IMR-90 (cell line): ENCODE measurements at regions not wholly inside any gene's neighbourhood (a gene's known extent, or its start where the extent isn't known, plus 50 kb on each side); places are given as distances from the start of the nearest gene placed in this dataset.
A peak's percentile ranks its signal among the peaks of the same experiment; 100 is the strongest.

Experiments used
- ATAC-seq: fragments of 200-7000 bp; cut with Tn5 transposase; 2 replicates; pipeline ENCODE4 v1.9.1; 2020; ENCODE audit warnings: low read depth, mild to moderate bottlenecking, moderate library complexity
- BruUV-seq: library from RNA; stranded (reverse); fragments of 400-500 nt; replicated peaks from 2 replicates; lab custom pipeline; 2021; lab: Mats Ljungman, UMichigan
- CTCF ChIA-PET: fragments of 300-600 bp; formaldehyde crosslinking; extraction: SDS; loops from one replicate; lab custom pipeline; 2021; ENCODE audit warnings: antibody characterized with exemption; lab: Yijun Ruan, JAX
- POLR2A ChIA-PET: fragments of 300-600 bp; sonication (Branson Sonifier 250); formaldehyde crosslinking; loops from one replicate; lab custom pipeline; 2022; ENCODE audit warnings: antibody characterized with exemption; ENCODE audit not compliant: unreplicated experiment; lab: Charles Lee
- DNase-seq: peaks from one replicate; pipeline ENCODE4 v3.0.0; 2013
- H2AFZ ChIP-seq: replicated peaks from 2 replicates; pipeline ENCODE3; 2013; ENCODE audit warnings: low read length, mild to moderate bottlenecking; ENCODE audit not compliant: poor library complexity
- H2AK5ac ChIP-seq: 2 replicates; pipeline ENCODE4 v1.6.1; 2013; ENCODE audit warnings: low read depth, low read length, inconsistent platforms
- H2AK9ac ChIP-seq: replicated peaks from 2 replicates; pipeline ENCODE3; 2013; ENCODE audit warnings: mild to moderate bottlenecking, low read depth, low read length, moderate library complexity; ENCODE audit not compliant: poor library complexity
- H2BK120ac ChIP-seq: 2 replicates; pipeline ENCODE4 v1.6.1; 2013; ENCODE audit warnings: low read depth, low read length, inconsistent platforms
- H2BK15ac ChIP-seq: 3 replicates; pipeline ENCODE4 v1.6.1; 2013; ENCODE audit warnings: low read depth, low read length, inconsistent platforms
- H2BK20ac ChIP-seq: 2 replicates; pipeline ENCODE4 v1.6.1; 2013; ENCODE audit warnings: low read depth, mild to moderate bottlenecking, inconsistent platforms, low read length, moderate library complexity
- H2BK5ac ChIP-seq: 2 replicates; pipeline ENCODE4 v1.6.1; 2013; ENCODE audit warnings: mild to moderate bottlenecking, low read depth, low read length, inconsistent platforms; ENCODE audit not compliant: poor library complexity, severe bottlenecking
- H3K14ac ChIP-seq: replicated peaks from 2 replicates; pipeline ENCODE4 v1.6.1; 2013; ENCODE audit warnings: low read depth, low read length, inconsistent platforms
- H3K18ac ChIP-seq: 2 replicates; pipeline ENCODE4 v1.6.1; 2013; ENCODE audit warnings: low read depth, low read length, control low read depth
- H3K23ac ChIP-seq: 2 replicates; pipeline ENCODE4 v1.6.1; 2013; ENCODE audit warnings: low read depth, low read length, inconsistent platforms
- H3K27ac ChIP-seq: 2 replicates; pipeline ENCODE4 v1.5.1; 2013; ENCODE audit warnings: mild to moderate bottlenecking, control low read depth, low read length; ENCODE audit not compliant: insufficient read depth
- H3K27me3 ChIP-seq: 2 replicates; pipeline ENCODE4 v1.6.1; 2013; ENCODE audit warnings: low read length; ENCODE audit not compliant: control insufficient read depth, insufficient read depth
- H3K36me3 ChIP-seq: 2 replicates; pipeline ENCODE4 v1.6.1; 2013; ENCODE audit warnings: low read length, mixed read lengths; ENCODE audit not compliant: control insufficient read depth, insufficient read depth
- H3K4ac ChIP-seq: 2 replicates; pipeline ENCODE4 v1.6.1; 2013; ENCODE audit warnings: low read depth, low read length, inconsistent platforms
- H3K4me1 ChIP-seq: 2 replicates; pipeline ENCODE4 v1.6.1; 2013; ENCODE audit warnings: low read length, mixed read lengths; ENCODE audit not compliant: control insufficient read depth, insufficient read depth
- H3K4me2 ChIP-seq: 2 replicates; pipeline ENCODE4 v1.6.1; 2013; ENCODE audit warnings: low read depth, mild to moderate bottlenecking, control low read depth, low read length, moderate library complexity
- H3K4me3 ChIP-seq: 2 replicates; pipeline ENCODE4 v1.5.1; 2013; ENCODE audit warnings: low read depth, mild to moderate bottlenecking, control low read depth, low read length, moderate library complexity; ENCODE audit not compliant: insufficient read depth
- H3K56ac ChIP-seq: 2 replicates; pipeline ENCODE4 v1.6.1; 2013; ENCODE audit warnings: low read length, inconsistent platforms; ENCODE audit not compliant: insufficient read depth; ENCODE audit errors: extremely low read depth
- H3K79me1 ChIP-seq, 2 experiments: 2 replicates each; pipeline ENCODE4 v1.6.1; 2013; ENCODE audit warnings: low read length in 2 of 2, inconsistent platforms in 1 of 2, low read depth in 1 of 2
- H3K9ac ChIP-seq: 2 replicates; pipeline ENCODE4 v1.6.1; 2013; ENCODE audit warnings: low read depth, low read length, control low read depth
- H3K9me1 ChIP-seq: 2 replicates; pipeline ENCODE4 v1.6.1; 2013; ENCODE audit warnings: low read length, inconsistent platforms; ENCODE audit not compliant: insufficient read depth
- H3K9me3 ChIP-seq: 2 replicates; pipeline ENCODE4 v1.6.1; 2013; ENCODE audit warnings: low read length; ENCODE audit not compliant: control insufficient read depth, insufficient read depth
- H4K20me1 ChIP-seq: 2 replicates; pipeline ENCODE4 v1.6.1; 2013; ENCODE audit warnings: low read length, inconsistent platforms; ENCODE audit not compliant: insufficient read depth
- H4K5ac ChIP-seq: 2 replicates; pipeline ENCODE4 v1.6.1; 2013; ENCODE audit warnings: mild to moderate bottlenecking, low read depth, low read length, control low read depth
- H4K8ac ChIP-seq, 2 experiments: 2 replicates each; pipeline ENCODE4 v1.6.1; 2013; ENCODE audit warnings: low read depth in 2 of 2, low read length in 2 of 2, control low read depth in 1 of 2, inconsistent platforms in 1 of 2
- H4K91ac ChIP-seq: 2 replicates; pipeline ENCODE4 v1.6.1; 2013; ENCODE audit warnings: low read depth, low read length, inconsistent platforms; ENCODE audit not compliant: insufficient read depth
- BHLHE40 ChIP-seq: fragments of 150-350 bp; IDR thresholded peaks from 2 replicates; pipeline ENCODE4 v1.6.1; 2016; ENCODE audit warnings: mild to moderate bottlenecking, low read depth, low read length
- CEBPB ChIP-seq: IDR thresholded peaks from 2 replicates; pipeline ENCODE4 v1.6.1; 2012; ENCODE audit warnings: low read depth, low read length, improper control_type of control experiment
- CHD1 ChIP-seq: IDR thresholded peaks from 2 replicates; pipeline ENCODE4 v1.6.1; 2012; ENCODE audit warnings: low read depth, low read length, improper control_type of control experiment
- CTCF ChIP-seq: conservative IDR thresholded peaks from 2 replicates; pipeline ENCODE4 v1.5.1; 2012; ENCODE audit warnings: mild to moderate bottlenecking, low read depth, low read length, improper control_type of control experiment
- ELK1 ChIP-seq: fragments of 150-350 bp; IDR thresholded peaks from 2 replicates; pipeline ENCODE4 v1.6.1; 2016; ENCODE audit warnings: low read depth, mild to moderate bottlenecking, low read length, moderate library complexity, borderline replicate concordance
- FOS ChIP-seq: fragments of 150-350 bp; IDR thresholded peaks from 2 replicates; pipeline ENCODE4 v1.6.1; 2016; ENCODE audit warnings: low read depth, low read length
- MAFK ChIP-seq: IDR thresholded peaks from 2 replicates; pipeline ENCODE4 v1.6.1; 2012; ENCODE audit warnings: low read depth, low read length, improper control_type of control experiment
- MAZ ChIP-seq: IDR thresholded peaks from 2 replicates; pipeline ENCODE4 v1.6.1; 2012; ENCODE audit warnings: low read depth, mild to moderate bottlenecking, low read length, improper control_type of control experiment, moderate library complexity, borderline replicate concordance
- MXI1 ChIP-seq: IDR thresholded peaks from 2 replicates; pipeline ENCODE4 v1.6.1; 2012; ENCODE audit warnings: low read depth, mild to moderate bottlenecking, low read length, moderate library complexity, borderline replicate concordance
- NFE2L2 ChIP-seq: fragments of 150-350 bp; IDR thresholded peaks from 2 replicates; pipeline ENCODE4 v1.6.1; 2016; ENCODE audit warnings: low read depth, mild to moderate bottlenecking, low read length
- POLR2A ChIP-seq: IDR thresholded peaks from 2 replicates; pipeline ENCODE4 v1.6.1; 2012; ENCODE audit warnings: mild to moderate bottlenecking, low read depth, low read length
- RAD21 ChIP-seq: IDR thresholded peaks from 2 replicates; pipeline ENCODE4 v1.6.1; 2012; ENCODE audit warnings: low read length, improper control_type of control experiment
- RCOR1 ChIP-seq: IDR thresholded peaks from 2 replicates; pipeline ENCODE4 v1.6.1; 2012; ENCODE audit warnings: mild to moderate bottlenecking, low read length, improper control_type of control experiment; ENCODE audit not compliant: insufficient replicate concordance
- SMC3 ChIP-seq: fragments of 150-350 bp; IDR thresholded peaks from 2 replicates; pipeline ENCODE4 v1.6.1; 2016; ENCODE audit warnings: low read depth, mild to moderate bottlenecking, antibody characterized with exemption, low read length, moderate library complexity
- USF2 ChIP-seq: fragments of 150-350 bp; IDR thresholded peaks from 2 replicates; pipeline ENCODE4 v1.6.1; 2017; ENCODE audit warnings: mild to moderate bottlenecking, antibody characterized with exemption, low read length, low read depth
- WGBS, 2 experiments: methylation state at CpG; one replicate each; pipeline versions ENCODE4 v1.1.5 to v1.1.7; 2013; ENCODE audit warnings: missing lambda C conversion rate in 2 of 2; ENCODE audit not compliant: insufficient read length in 1 of 2; ENCODE audit errors: extremely low coverage in 2 of 2; 5-methylcytosine and 5-hydroxymethylcytosine counted together
- dilution Hi-C: fragments of 300-500 bp; cut with HindIII; formaldehyde crosslinking; loops from one replicate; pipeline ENCODE4 v1.14.3; 2018; ENCODE audit warnings: low sequenced_read_pairs; ENCODE audit not compliant: unreplicated experiment
- in situ Hi-C: fragments of 300-500 bp; cut with MboI; formaldehyde crosslinking; loops from 3 replicates; pipeline ENCODE4 v1.14.3; 2019; ENCODE audit warnings: low sequenced_read_pairs, inconsistent platforms, mixed read lengths
- intact Hi-C: fragments of 100-400 bp; cut with micrococcal nuclease; formaldehyde crosslinking; loops from 2 replicates; pipeline ENCODE4 v1.10.0; 2022

GRCh38 chr11:33445761-33446161, 188.6 kb downstream of the HIPK3 start:
- Histone ChIP-seq H3K79me1 (peaks cover 6 to 47% of the 10 kb centered on the region in 2 experiments; a peak in 3 of 4 replicates), H3K18ac (peak overlapping the region; percentile 91; the same call in 1 of the 2 replicates), H3K9me3 (no peaks in the 10 kb centered on the region), H3K4me2 (peak overlapping the region; percentile 46; the same call in 1 of the 2 replicates), H3K4ac (peak overlapping the region; percentile 86), H2AFZ (peak overlapping the region; percentile 34), H3K14ac (peak overlapping the region; percentile 20), H4K8ac (peak overlapping the region; percentile 65 to 73; a peak in 3 of 4 replicates), H3K4me1 (peaks cover 16% of the 10 kb centered on the region; the same call in 1 of the 2 replicates), H3K4me3 (no peak overlapping the region), H3K27me3 (no peaks in the 10 kb centered on the region), H3K27ac (peak overlapping the region; percentile 47), H2AK5ac (peak overlapping the region; percentile 70; the same call in 1 of the 2 replicates), H3K9ac (no peak overlapping the region; the same call in 1 of the 2 replicates), H2BK5ac (peak overlapping the region; percentile 87), H2BK15ac (peak overlapping the region; percentile 81; the same call in 1 of the 3 replicates), H2AK9ac (no peak overlapping the region), H3K9me1 (peaks cover 11% of the 10 kb centered on the region), H3K36me3 (no peaks in the 10 kb centered on the region), H2BK20ac (peak overlapping the region; percentile 78), H4K20me1 (no peaks in the 10 kb centered on the region), H3K56ac (no peak overlapping the region), H2BK120ac (peak overlapping the region; percentile 84), H4K5ac (peak overlapping the region; percentile 80; the same call in 1 of the 2 replicates), H4K91ac (peak overlapping the region; percentile 67; the same call in 1 of the 2 replicates), H3K23ac (peak overlapping the region; percentile 80; the same call in 1 of the 2 replicates)
- DNase-seq (peak; percentile 70), ATAC-seq (peak; percentile 70)
- in situ Hi-C loops, result no loop called here
- ChIA-PET POLR2A (interaction anchor here (0.7 kb wide), 1 partner anchor 201 kb away, joined by 3 read pairs; no protein-coding TSS in a partner anchor), CTCF (no interaction called here)
- no TSS peak for BruUV-seq
- dilution Hi-C loops, result no loop called here
- TF ChIP-seq MAZ (no peak), POLR2A (no peak), RCOR1 (no peak), CEBPB (no peak), ELK1 (no peak), BHLHE40 (no peak), USF2 (no peak), NFE2L2 (no peak), CTCF (no peak), CHD1 (no peak), MAFK (no peak), RAD21 (no peak), FOS (no peak), MXI1 (no peak), SMC3 (no peak)
- intact Hi-C loops, result no loop called here
- WGBS, 2 experiments, result 0% methylated on average over 1 of the region's 1 CpG; no CpG with 5 or more reads in 1 of the 2 experiments
